Midbrain (tissue), 1 donor: ENCODE measurements at regions not wholly inside any gene's neighbourhood (a gene's known extent, or its start where the extent isn't known, plus 50 kb on each side); places are given as distances from the start of the nearest gene placed in this dataset.
A peak's percentile ranks its signal among the peaks of the same experiment; 100 is the strongest.

Experiments used
- DNase-seq: peaks from one replicate; lab custom pipeline; 2025; lab: John Stamatoyannopoulos, UW

DNA sequence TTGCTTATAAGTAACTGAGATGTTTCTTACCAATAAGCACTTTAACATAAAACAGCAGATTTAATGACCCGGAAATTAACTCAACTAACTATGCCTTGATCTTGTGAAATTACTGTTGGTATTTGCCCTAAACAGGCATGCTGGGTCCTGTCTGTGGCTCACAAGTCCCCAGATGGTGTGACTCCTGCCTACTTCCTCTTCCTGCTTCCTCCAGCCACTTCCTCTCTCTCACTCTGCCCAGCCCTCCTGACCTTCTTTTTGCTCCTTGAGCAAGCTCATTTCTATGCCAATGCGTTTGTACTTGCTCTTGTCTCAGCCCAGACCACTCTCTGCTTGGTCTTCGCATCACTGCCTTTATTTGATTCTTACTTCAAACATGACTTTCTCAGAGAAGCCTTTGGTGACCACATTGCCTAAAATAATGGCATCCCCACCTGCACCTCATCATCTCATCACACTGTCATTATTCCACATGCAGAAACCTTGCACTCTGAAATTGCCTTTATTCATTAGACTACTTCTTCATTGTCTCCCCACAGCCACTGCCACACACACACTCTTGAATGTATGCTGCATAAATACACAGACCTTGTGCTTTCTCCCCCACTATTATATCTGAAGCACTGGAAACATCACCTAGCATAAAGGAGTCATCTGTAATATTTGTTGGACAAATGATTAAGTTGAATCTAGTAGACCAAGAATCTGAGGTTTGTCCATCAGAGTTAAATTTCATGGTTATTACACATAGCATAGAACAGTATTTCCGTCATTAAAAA, 256.3 kb upstream of the SEMA6D start:
- DNase-seq, result no peak

DNA sequence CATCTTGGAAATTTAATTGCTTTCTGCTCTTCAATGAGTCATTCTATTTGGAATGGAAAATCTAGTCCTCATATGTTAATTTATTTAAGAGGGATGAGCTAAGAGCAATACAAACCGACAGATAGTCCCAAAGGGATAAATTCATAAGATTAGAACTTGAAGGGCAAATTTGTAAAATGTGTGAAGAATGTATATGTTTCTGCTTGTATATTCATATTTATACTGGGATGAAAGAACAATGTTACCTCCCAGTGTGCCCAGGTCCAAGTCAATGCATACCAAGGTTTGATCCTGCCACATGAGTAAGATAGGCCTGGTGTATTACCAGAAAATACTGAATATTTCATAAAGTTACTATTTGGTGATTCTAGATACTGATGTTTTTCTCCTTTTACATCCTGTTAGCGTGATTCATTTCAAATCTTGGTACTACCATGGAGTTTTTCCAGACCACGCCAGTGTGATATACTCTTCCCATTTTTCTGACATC, 255.6 kb upstream of the SEMA6D start:
- DNase-seq, result no peak

DNA sequence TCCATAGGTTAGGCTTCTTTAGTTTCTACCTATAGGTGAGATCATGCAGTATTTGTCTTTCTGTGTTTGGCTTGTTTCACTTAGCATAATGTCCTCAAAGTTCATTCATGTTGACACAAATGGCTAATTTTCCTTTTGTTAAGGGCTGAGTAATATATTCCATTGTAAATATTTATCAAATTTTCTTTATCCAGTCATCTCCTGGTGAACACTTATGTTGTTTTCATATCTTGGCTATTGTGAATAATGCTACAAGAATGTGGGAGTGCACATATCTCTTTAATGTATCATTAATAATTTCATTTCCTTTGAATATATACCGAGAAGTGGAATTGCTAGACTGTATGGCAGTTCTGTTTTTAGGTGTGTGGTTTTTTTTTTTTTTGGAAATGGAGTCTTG, 250.9 kb upstream of the SEMA6D start:
- DNase-seq, result no peak

DNA sequence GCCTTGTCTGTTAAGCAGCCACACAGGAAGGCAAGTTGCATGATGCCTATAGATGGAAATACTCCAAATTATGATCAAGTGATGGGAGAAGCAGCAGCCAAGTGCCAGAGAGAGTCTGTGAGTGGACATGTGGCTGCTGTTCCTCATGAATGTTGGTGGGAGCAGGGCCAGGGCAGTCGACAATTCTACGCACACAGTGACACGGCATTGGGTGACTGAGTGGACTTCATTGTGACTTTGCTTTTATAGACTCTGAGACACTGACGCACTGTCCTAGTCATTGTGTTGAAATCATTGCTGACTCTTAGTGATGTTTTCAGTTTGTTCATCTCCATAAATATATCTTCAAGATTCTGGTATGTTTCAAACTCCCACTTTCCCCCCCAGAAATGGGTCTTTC, 246.3 kb upstream of the SEMA6D start:
- no peak for DNase-seq

DNA sequence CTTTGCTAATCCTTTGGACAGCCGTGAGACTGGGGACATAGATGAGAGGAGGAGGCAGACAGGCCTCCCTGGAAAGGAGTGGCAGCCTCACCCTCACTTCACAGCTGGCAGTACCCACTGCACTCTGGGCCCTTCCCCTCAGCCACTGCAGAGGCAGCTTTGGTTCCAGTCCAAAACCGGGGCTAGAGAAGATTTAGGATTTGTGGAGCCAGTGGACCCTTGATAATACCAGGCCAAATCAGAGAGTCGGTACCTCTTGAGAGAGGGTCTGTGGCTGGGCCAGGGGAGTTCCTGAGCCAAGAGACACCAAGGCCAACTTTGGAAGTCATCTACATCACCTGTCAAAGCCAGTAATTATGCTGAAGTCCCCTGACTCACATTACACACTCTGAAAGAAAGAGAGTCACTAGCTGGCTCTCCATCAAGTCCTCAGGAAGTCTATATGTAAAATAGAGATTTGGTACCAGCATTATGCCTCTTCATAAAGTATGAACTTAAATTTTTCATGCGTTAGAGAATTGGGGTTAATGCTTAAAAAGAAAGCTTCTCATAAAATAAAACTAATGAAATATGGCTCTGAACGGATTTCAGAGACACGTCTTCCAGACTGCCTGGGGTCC, 244.1 kb upstream of the SEMA6D start:
- no peak for DNase-seq

DNA sequence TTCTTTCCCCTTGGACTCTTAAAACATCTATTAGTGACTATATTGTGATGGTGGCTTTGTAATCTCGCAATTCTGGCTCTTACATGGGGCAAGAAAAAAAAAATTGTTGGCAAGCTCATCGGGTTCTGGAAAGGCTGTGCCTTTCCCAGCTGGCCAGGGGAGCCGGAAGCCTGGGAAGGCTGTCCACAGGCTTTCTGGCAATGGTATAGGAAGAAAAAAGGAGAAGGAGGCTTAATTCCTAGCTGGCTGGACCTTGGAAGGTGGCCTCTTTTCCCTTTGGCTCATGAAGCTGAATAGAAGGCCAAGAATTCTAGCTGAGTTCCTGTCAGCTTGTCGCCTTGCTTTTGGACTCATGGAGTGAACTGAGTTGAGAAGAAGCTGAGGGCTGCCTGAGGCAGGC, 243.5 kb upstream of the SEMA6D start:
- peak; percentile 63 for DNase-seq

DNA sequence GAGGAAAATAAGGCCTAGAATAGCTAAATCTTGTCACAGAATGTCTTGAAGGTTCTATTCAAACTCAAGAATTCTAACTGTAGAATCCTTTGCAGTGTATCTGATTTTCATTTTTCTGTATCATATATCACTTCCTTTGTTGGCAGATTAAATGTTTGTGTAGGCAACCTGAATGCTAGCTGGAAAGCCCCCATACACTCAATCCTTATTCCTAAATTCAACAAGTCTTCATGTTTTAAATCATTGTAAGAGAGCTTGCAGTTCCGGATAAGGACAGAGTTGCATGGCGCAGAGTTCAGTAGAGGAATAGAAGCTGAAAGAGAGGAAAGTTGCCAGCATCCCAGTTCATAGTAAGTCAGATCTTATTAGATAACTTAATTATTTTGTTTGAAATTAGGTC, 242.0 kb upstream of the SEMA6D start:
- no peak for DNase-seq

DNA sequence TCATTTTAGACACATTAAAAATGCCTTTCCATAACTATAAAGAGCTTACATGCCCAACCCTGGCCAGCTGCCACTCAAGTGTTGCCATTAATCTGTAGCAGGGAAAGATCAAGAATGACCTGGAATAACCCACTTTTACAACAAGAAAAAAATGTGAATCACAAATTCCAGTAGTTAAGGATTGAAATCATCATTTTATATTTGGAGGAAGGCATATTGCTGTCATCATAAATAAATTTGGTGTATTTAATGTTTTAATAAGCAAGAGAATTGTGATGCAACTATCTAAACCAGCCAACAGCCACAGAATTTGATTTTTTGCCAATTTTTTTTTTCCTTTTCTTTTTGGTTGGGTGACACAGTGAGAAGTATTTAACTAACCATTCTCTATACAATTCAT, 240.0 kb upstream of the SEMA6D start:
- DNase-seq, result no peak

DNA sequence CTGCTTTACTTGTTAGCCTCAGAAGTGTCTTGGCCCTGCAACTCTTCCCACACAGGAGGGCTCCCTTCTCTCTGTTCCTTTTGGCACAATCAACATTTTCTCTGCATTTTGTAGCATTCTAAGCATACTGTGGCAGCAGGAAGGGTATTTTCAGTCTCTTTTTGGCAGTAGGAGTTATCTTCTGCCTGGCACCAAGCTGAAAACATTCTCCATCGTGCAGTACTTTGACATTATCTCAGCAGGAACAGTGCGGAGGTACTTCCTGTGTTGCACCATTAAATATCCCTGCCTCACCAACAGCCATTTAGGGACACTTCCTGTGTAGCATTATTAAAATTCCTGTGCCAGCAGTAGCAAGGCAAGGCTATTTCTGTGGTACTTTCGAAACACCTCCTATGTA, 233.2 kb upstream of the SEMA6D start:
- DNase-seq, result no peak

DNA sequence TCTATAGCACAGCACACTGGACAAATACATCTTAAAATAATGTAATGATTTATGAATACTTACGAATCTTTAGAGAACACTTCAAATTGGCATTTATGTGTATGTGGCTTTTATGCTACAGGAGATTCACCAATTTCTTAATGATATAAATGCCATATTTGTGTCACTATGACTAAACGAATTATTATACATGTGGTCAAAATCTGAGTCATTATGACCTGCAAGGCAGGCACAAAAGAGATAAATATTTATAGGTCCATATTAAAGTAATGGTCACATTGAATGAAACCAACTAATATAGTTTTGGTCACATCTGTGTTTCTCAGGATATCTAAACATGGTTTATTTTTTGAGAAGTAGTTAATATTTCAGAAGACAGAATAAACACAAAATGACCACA, 232.3 kb upstream of the SEMA6D start:
- no peak for DNase-seq

DNA sequence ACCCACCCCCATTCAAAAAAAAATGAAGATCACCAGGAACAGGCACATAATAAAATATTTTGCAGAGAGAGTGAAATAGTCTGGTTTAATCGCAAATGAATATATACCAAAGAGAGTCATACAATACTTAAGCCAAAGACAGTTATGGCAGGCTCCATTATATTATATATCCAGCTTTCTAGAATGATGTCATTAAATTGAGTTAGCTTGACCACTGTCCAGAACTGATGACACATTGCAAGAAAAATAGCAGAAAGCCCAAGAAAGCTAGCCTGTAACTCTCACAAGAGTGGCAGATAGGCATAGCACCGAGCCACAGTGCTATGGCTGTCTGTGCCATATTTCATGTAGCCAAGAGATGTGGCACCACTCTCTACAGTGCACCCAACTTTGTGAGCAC, 231.9 kb upstream of the SEMA6D start:
- no peak for DNase-seq

DNA sequence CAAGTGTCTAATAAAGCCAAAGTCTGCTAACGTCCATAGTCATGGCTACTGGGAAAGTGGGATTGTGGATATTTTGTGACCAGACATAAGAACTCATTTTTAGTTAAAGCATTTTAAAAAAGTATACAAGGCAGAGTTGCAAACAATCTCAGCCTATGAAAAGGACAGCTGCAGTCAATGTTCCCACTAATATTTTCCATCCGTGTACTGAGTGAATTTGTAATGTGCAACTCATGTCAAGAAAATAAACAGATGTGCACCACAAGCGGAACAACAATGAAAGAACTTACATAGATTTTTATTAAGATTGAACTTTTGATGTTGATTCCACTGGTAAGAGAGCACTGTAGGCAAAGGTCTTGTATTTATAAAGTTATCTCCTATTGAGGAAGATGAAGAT, 231.3 kb upstream of the SEMA6D start:
- no peak for DNase-seq

DNA sequence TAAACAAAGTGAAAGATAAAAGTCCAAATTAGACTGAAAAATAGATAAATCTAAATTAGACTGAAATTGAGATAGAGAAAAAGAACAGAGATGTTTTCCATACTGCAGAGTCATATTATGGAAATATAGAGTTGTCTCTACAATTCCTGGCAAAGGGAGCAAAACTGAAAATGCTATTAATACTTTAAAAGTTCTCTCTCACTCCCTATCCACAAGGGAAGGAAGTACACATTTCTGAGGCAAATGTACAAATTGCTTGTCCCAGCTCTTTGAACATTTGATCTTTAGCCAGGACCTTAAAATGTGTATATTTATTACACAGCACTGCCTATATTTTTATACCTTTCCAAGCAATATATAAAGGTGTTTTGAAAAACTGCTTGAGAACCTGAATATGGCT, 225.1 kb upstream of the SEMA6D start:
- DNase-seq, result no peak

DNA sequence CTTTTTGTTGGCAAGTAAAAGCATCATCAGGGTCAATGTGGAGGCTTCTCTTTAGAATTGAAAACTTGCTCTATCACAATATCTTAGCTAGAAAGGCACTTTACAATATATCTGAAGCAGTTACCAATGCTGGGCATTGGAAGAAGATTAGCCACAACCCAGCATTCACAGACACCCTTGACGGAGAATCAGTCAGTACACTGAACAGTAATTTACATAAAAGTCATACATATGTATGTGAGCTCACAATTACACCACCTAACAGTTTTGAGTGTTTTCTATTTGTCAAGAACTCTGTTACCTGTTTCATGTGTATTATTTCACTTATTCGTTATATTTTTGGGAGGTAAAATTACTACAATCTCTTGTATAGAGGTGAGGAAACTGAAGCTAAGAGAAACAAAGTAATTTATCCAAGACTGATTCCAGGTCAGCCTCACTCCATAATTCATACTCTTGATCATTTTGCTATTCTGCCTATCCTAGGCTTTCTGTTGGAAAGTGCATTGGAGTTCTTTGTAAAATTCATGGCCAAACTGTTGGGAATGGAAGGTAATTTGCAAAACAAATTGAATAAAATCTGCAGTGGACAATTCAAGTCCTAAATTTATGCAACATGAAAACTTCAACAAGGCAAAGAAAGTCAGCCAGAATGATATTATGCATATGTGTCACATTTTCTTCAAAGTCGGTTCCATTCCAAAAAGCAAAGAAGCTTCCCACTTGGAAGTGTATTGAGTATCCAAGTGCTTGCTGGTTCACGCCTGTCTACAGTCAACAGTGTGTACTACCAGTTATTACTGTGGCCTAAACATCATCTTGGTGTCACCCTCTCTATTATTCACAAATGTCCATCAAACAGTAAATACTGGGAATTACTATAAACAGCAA, 223.7 kb upstream of the SEMA6D start:
- no peak for DNase-seq

DNA sequence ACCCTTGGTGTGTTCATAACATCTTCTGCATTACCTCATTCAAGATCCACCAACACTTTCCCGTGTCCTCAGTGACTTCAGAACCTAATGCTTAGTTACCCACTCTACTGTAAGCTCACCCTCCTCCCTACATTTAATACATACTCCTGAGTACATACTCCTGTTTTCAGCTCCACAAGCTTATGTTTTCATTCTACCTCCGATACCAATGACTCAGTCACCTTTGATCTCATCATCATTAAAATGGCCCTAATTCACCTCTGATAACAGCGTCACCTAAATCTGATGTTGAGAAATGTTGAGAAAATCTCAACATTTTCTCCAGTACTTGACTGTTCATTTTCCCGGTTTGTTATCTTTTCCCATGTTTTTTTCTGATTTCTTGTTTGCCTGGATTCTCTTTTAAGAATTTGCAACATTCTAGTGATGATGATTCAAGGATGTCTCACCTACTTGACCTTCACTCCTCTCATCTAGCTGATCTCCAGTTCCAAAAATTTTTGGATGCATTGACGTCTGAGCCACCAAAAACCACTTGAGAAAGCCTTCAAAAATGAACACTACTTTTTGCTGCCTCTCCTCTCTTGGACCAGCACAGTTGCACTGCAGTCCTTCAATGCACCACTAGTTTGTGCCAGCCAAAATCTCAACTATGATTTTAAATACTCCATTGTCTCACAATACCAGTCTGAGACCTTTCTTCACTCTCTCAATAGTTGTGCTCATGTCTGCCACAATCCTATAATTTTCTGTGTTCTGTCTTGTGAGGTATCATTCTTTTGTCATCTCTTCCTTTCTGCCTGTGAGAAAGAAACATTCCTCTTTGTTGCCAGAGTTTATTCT, 220.7 kb upstream of the SEMA6D start:
- DNase-seq, result no peak

DNA sequence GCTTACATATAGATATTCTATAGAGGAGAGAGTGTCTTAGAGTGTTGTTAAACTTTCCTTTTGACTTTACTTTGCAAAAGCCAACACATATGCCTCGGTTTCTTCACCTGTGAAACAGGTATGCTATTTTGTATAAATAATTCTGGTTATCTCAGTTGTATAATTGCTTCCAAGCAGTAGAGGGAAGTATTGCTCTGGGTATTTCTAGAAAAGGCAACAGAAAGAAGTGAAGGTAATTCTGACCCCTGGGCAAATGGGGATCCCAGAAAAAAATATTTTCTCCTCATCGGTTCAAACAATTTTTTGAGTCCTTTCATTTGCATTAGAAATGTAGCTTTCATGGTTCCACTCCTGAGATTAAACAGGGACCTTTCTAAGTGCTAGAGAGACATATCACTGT, 216.5 kb upstream of the SEMA6D start:
- DNase-seq, result no peak

DNA sequence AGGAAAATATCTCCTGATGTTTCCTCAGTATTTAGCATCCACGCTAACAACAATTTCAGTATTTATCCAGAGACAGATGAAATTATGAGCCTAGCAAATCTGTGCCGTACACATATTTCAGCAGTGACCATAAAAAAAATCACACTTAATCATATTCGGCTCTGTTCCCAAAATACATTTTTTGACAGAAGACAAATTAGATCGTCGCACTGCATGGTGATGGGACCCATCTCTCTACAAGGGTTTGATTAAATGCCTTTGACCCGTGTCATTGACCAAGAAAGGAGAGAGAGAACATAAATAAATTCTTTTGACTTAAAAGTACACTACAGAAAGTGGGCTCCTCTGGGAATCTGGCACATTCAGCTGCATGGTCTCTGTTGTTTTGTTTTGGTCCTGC, 215.3 kb upstream of the SEMA6D start:
- no peak for DNase-seq

DNA sequence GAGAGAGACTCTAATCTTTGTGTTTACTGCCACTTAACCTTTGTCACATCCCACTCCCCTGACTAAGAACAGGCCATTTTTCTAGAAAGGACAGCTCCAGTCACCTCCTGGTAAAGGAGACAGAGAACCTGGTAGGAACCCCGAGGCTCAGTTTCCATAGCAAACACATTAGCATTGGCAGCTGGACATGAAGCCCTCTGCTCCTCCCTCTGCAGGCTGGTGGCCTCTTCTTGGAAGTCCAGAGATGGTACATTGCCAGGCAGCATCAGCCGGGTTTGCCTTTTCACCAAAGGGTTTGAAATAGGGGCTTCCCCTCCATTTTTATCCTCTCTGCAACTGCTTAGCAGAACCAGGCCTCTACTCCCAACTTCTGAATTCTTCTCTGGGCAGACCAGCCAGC, 213.4 kb upstream of the SEMA6D start:
- peak; percentile 20 for DNase-seq

DNA sequence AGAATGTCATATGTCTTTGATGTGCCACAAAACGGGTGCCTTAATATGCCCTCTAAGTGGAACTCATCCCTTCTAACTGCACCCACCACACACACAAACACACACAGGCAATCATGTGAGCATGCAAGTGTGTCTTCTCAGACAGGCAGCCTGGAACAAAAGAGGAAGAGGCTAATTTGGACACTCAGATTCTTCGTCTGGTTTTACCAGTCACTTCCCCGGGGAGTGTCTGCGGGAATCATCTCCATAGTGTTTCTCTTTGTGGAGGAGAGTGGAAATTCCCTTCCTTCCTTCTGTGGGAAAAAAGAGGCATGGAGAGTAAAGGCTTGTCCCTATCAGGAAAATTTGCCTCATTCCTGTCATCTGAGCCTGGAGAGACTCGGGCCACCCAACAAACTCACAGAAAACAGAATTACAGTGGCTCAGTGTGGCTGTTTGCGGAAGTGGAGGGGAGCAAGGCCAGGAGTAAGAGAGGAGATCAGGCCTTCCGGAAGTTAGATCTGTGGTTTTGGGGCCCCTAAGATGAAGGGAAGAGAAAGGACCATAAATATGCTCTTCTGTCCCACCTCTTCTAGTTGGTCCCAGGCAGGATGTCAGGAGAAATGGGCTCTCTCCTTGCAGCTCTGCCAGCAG, 212.6 kb upstream of the SEMA6D start:
- DNase-seq, result peak; percentile 22

DNA sequence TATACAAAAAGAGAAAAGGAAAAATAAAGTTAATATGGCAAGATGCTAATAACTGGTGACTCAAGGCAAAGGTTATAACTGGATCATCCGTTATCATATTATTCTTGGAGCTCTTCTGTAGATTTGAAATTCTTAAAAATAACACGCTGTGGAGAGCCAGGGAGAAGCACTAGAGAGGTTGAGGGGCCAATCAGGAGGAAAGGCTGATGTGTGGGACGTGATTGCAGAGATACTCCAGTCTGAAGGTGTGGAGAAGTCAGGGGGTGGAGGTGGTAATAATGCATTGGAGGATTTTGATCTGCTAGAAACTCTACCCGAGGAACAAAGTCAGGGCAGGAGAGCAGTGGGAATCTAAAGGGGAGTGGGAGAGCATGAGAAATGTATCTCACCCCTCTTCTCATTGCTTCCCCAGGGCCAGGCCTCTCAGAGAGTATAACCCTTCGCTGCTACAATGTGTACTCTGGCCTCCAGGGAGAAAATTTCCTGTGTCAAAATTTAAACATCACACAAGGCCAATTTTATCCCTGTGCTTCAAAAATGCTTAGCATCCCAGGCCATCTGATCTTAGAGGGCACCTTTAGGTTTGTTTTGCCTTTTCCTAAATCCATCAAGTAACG, 211.5 kb upstream of the SEMA6D start:
- no peak for DNase-seq
